Ishikawa (cell line): ENCODE measurements at regions not wholly inside any gene's neighbourhood (a gene's known extent, or its start where the extent isn't known, plus 50 kb on each side); places are given as distances from the start of the nearest gene placed in this dataset.
A peak's percentile ranks its signal among the peaks of the same experiment; 100 is the strongest.

Source experiments
- CEBPB ChIP-seq: IDR thresholded peaks from 2 replicates; pipeline ENCODE4 v1.6.1; 2012
- CREB1 ChIP-seq: IDR thresholded peaks from 2 replicates; pipeline ENCODE4 v1.6.1; 2012; ENCODE audit warnings: low read depth
- EGR1 ChIP-seq: IDR thresholded peaks from 2 replicates; pipeline ENCODE4 v1.6.1; 2012
- EP300 ChIP-seq: IDR thresholded peaks from 2 replicates; pipeline ENCODE4 v1.6.1; 2012; ENCODE audit warnings: borderline replicate concordance
- MAX ChIP-seq: IDR thresholded peaks from 2 replicates; pipeline ENCODE4 v1.6.1; 2012
- NFIC ChIP-seq: IDR thresholded peaks from 2 replicates; pipeline ENCODE4 v1.6.1; 2012
- RAD21 ChIP-seq: IDR thresholded peaks from 2 replicates; pipeline ENCODE4 v1.6.1; 2012; ENCODE audit warnings: low read depth
- TAF1 ChIP-seq: IDR thresholded peaks from 2 replicates; pipeline ENCODE4 v1.6.1; 2012; ENCODE audit warnings: low read depth, mild to moderate bottlenecking
- TEAD4 ChIP-seq: IDR thresholded peaks from 2 replicates; pipeline ENCODE4 v1.6.1; 2012
- ZBTB7A ChIP-seq: IDR thresholded peaks from 2 replicates; pipeline ENCODE4 v1.6.1; 2012; ENCODE audit warnings: low read depth
- TF ChIP-seq, protein P1 (sequence below): IDR thresholded peaks from 2 replicates; pipeline ENCODE4 v1.6.1; 2012
- TF ChIP-seq, protein P2 (sequence below): IDR thresholded peaks from 2 replicates; pipeline ENCODE4 v1.6.1; 2012; ENCODE audit warnings: low read depth, mild to moderate bottlenecking

DNA sequence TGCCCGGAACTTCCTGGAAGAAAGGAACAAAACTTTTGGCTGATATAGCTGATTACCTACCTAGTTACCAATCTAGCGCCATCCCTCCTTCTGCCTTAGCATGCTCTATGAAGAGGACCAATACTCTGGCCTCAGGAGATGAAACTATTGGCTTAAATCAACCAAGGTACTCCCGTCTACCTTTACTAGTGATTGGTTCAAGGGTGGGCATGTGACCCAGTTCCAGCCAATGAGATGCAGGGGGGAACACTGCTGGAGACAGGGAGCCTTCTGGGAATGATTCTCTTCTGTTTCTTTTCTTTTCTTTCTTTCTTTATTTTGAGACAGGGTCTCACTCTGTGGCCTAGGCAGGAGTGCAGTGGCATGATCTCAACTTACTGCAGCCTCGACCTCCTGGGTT, 72.6 kb upstream of the CCDC167 start:
- TF ChIP-seq, protein P1, sequence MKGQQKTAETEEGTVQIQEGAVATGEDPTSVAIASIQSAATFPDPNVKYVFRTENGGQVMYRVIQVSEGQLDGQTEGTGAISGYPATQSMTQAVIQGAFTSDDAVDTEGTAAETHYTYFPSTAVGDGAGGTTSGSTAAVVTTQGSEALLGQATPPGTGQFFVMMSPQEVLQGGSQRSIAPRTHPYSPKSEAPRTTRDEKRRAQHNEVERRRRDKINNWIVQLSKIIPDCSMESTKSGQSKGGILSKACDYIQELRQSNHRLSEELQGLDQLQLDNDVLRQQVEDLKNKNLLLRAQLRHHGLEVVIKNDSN, result peak; percentile 82
- no peak for TF ChIP-seq CREB1

GRCh38 chr6:37570482-37571133, 70.9 kb upstream of the CCDC167 start:
- TF ChIP-seq, protein P2, sequence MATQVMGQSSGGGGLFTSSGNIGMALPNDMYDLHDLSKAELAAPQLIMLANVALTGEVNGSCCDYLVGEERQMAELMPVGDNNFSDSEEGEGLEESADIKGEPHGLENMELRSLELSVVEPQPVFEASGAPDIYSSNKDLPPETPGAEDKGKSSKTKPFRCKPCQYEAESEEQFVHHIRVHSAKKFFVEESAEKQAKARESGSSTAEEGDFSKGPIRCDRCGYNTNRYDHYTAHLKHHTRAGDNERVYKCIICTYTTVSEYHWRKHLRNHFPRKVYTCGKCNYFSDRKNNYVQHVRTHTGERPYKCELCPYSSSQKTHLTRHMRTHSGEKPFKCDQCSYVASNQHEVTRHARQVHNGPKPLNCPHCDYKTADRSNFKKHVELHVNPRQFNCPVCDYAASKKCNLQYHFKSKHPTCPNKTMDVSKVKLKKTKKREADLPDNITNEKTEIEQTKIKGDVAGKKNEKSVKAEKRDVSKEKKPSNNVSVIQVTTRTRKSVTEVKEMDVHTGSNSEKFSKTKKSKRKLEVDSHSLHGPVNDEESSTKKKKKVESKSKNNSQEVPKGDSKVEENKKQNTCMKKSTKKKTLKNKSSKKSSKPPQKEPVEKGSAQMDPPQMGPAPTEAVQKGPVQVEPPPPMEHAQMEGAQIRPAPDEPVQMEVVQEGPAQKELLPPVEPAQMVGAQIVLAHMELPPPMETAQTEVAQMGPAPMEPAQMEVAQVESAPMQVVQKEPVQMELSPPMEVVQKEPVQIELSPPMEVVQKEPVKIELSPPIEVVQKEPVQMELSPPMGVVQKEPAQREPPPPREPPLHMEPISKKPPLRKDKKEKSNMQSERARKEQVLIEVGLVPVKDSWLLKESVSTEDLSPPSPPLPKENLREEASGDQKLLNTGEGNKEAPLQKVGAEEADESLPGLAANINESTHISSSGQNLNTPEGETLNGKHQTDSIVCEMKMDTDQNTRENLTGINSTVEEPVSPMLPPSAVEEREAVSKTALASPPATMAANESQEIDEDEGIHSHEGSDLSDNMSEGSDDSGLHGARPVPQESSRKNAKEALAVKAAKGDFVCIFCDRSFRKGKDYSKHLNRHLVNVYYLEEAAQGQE, result 0 out of 2 replicates have a peak, but pooled peaks have one; percentile 49
- TF ChIP-seq EGR1, result no peak
- TF ChIP-seq RAD21, result no peak
- TF ChIP-seq TAF1, result no peak
- no peak for TF ChIP-seq MAX
- no peak for TF ChIP-seq CEBPB

DNA sequence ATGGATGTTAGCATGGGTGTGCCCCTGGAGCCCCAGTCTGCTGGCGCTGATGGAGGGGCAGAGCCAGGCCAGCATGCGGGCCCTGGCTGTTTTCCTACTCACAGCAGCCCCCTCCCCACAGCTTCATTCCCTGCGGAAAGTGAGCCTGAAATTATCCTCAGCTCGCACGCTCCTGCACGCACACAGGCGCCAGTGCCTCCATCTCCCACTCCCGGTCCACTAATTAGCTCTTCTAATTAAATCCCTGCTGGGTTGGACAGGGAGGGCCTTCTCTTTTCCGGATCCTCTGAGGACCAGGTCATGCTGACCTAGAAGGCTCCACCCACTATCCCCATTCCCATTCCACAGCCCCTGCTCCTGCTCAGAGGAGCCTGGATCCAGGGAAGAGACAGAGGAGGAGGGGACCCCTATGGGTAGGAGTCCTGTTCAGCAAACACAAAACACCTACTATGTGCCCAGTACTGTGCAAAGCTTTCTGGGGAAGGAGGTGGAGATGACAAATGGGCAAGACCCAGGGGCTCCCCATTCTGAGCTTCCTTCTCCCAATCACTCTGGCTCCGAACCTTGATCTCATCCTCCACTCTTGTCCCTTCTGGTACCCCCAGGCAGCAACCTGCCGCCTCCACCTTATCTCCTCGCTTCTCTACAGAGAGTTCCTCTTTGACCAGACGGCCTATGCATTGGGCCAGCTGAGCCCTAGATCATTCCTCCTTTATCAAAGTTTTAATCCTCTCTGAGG, 70.2 kb upstream of the CCDC167 start:
- no peak for TF ChIP-seq EGR1
- no peak for TF ChIP-seq RAD21
- no peak for TF ChIP-seq TEAD4
- TF ChIP-seq, protein P1, result no peak
- TF ChIP-seq, protein P2, result no peak
- TF ChIP-seq EP300, result no peak
- no peak for TF ChIP-seq NFIC
- TF ChIP-seq TAF1, result no peak
- TF ChIP-seq ZBTB7A, result no peak

- TF ChIP-seq CEBPB, result no peak
These were observed 69.6 kb upstream of the CCDC167 start for GRCh38 chr6:37569317-37569716.

DNA sequence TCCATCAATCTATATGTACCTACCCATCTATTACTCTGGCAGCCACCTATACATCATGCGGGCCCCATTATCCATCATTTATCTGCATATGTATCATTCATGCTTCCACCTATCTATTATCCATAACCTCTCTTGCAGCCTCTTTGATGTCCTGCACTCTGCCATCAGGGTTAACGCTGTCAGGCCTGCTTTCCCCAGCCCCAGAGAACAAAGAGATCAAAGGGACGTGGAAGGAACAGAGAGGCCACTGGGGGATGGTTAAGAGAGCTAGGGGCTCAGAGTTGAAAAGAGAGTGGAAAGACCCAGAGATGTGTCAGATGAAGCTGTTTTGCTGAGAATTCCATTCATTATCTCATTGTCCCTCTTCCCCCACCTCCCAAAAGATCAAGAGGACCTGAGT, 67.3 kb upstream of the CCDC167 start:
- TF ChIP-seq, protein P2, result no peak
- TF ChIP-seq CEBPB, result no peak
- TF ChIP-seq EP300, result no peak

DNA sequence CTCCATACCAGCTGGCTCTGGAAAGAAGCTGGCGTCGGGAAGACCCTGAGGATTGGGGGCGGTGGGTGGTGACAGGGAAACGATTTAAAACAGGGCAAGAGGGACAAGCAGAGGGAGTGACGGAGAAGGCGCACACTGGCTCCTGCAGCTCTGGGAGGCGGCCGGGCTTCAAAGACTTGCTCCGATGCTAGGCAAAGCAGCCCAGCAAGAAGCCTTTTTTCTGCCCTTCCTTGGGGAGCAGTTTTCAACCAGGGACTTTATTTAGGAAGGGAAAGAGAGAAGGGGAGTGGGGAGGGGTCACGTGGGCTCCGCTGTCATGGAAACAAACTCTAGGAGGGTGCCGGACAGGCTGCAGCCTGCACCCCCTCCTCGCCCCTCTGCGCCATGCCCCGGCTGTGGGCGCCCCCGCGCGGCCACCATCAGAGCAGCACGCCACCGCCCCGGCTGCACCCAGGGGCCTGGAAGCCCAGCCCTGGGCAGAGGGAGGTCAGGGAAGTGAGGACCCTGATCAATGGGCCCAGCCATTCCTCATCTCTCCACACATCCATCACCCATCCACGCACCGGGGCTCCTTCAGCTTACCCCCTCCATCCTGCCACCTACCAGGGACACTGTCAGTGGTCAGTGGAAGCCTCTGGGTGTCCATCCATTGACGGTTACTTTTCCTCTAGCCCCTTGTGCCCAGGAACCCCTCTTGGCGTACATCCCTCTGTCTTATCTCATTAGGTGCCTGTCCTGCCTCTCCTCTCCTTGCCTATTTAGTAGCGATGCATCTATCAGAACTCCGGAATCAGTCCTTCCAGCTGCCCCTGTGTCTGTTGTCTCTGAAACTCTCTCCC, 66.6 kb upstream of the CCDC167 start:
- peak; percentile 85 for TF ChIP-seq RAD21
- TF ChIP-seq, protein P1, result peak; percentile 63
- TF ChIP-seq, protein P2, result no peak
